HG03039 (cell line): ENCODE measurements at regions not wholly inside any gene's neighbourhood (a gene's known extent, or its start where the extent isn't known, plus 50 kb on each side); places are given as distances from the start of the nearest gene placed in this dataset.

Source experiments
- ATAC-seq: cut with Tn5 transposase; IDR thresholded peaks from one replicate; pipeline ENCODE4 v1.9.1; 2021; ENCODE audit warnings: mild to moderate bottlenecking, moderate library complexity; ENCODE audit not compliant: unreplicated experiment

GRCh38 chr1:83689921-83690868, 308.7 kb downstream of the TTLL7 start:
- no peak for ATAC-seq

GRCh38 chr1:83682132-83682531, 316.8 kb downstream of the TTLL7 start:
- ATAC-seq: no peak

- no peak for ATAC-seq
Measured at GRCh38 chr1:83676106-83676505, 322.8 kb downstream of the TTLL7 start.

GRCh38 chr1:83673312-83673711, 325.6 kb downstream of the TTLL7 start:
- ATAC-seq: no peak

GRCh38 chr1:83671586-83671985, 327.3 kb downstream of the TTLL7 start:
- ATAC-seq: no peak

- ATAC-seq: no peak
Measured at GRCh38 chr1:83670909-83671565, 327.9 kb downstream of the TTLL7 start.

GRCh38 chr1:83641796-83642443, 357.0 kb downstream of the TTLL7 start:
- ATAC-seq: no peak

GRCh38 chr1:83641206-83641658, 357.7 kb downstream of the TTLL7 start:
- no peak for ATAC-seq

- no peak for ATAC-seq
Measured at GRCh38 chr1:83639785-83640184, 359.1 kb downstream of the TTLL7 start.

GRCh38 chr1:83637586-83637985, 361.3 kb downstream of the TTLL7 start:
- no peak for ATAC-seq

- ATAC-seq: no peak
Measured at GRCh38 chr1:83637009-83637408, 361.9 kb downstream of the TTLL7 start.

GRCh38 chr1:83632906-83633305, 366.0 kb downstream of the TTLL7 start:
- no peak for ATAC-seq

GRCh38 chr1:83631851-83632250, 367.1 kb downstream of the TTLL7 start:
- ATAC-seq: no peak

GRCh38 chr1:83627045-83627444, 371.9 kb downstream of the TTLL7 start:
- no peak for ATAC-seq

GRCh38 chr1:83626603-83627002, 372.3 kb downstream of the TTLL7 start:
- no peak for ATAC-seq

- no peak for ATAC-seq
Measured at GRCh38 chr1:83625646-83626045, 373.3 kb downstream of the TTLL7 start.

GRCh38 chr1:83620016-83620415, 378.9 kb downstream of the TTLL7 start:
- no peak for ATAC-seq

GRCh38 chr1:83619170-83619896, 379.6 kb downstream of the TTLL7 start:
- ATAC-seq: no peak

GRCh38 chr1:83617883-83618282, 381.0 kb downstream of the TTLL7 start:
- ATAC-seq: no peak

GRCh38 chr1:83615370-83615769, 383.6 kb downstream of the TTLL7 start:
- no peak for ATAC-seq

GRCh38 chr1:83606416-83606955, 392.4 kb downstream of the TTLL7 start:
- ATAC-seq: no peak
